Spleen (tissue), 11 donors: ENCODE measurements at regions not wholly inside any gene's neighbourhood (a gene's known extent, or its start where the extent isn't known, plus 50 kb on each side); places are given as distances from the start of the nearest gene placed in this dataset.

Experiments
- DNase-seq: peaks from one replicate; pipeline ENCODE4 v3.0.0-alpha.2; 2020
- H3K27ac ChIP-seq, 8 donors: fragments of 200-600 bp; sonication (generic) in 7 of 8; 1 replicate in 4 of 8; 2 replicates in 4 of 8; pipeline versions ENCODE4 v1.5.0 to v1.8.0; 2016 to 2021; ENCODE audit warnings: inconsistent platforms in 4 of 8, mild to moderate bottlenecking in 4 of 8, moderate library complexity in 1 of 8
- H3K27me3 ChIP-seq, 7 donors: fragments of 200-600 bp; sonication (generic) in 6 of 7; replicated peaks in 1 of 7; 1 replicate in 4 of 7; 2 replicates in 3 of 7; pipeline versions ENCODE4 v1.5.0 to v1.8.0; 2016 to 2021; ENCODE audit warnings: inconsistent platforms in 3 of 7, mild to moderate bottlenecking in 1 of 7
- H3K36me3 ChIP-seq, 6 donors: fragments of 200-600 bp; sonication (generic) in 5 of 6; 1 replicate in 4 of 6; 2 replicates in 2 of 6; pipeline versions ENCODE4 v1.5.0 to v1.8.0; 2016 to 2021; ENCODE audit warnings: inconsistent platforms in 2 of 6
- H3K4me1 ChIP-seq, 6 donors: fragments of 200-600 bp; sonication (generic) in 5 of 6; 1 replicate in 3 of 6; 2 replicates in 3 of 6; pipeline versions ENCODE4 v1.5.0 to v1.8.0; 2016 to 2021; ENCODE audit warnings: inconsistent platforms in 3 of 6
- H3K4me3 ChIP-seq, 8 donors: fragments of 200-600 bp; sonication (generic) in 7 of 8; 1 replicate in 4 of 8; 2 replicates in 4 of 8; pipeline versions ENCODE4 v1.5.0 to v1.8.0; 2016 to 2021; ENCODE audit warnings: inconsistent platforms in 4 of 8, mild to moderate bottlenecking in 4 of 8, moderate library complexity in 2 of 8
- H3K9me3 ChIP-seq, 8 donors: fragments of 200-600 bp; sonication (generic) in 7 of 8; 1 replicate in 4 of 8; 2 replicates in 4 of 8; pipeline versions ENCODE4 v1.5.0 to v1.8.0; 2016 to 2021; ENCODE audit warnings: inconsistent platforms in 4 of 8
- POLR2A ChIP-seq, 3 donors: fragments of 450-650 bp; IDR thresholded peaks; one replicate each; pipeline ENCODE4 v1.5.1; 2017; ENCODE audit warnings: antibody characterized with exemption in 3 of 3, mild to moderate bottlenecking in 1 of 3
- POLR2AphosphoS5 ChIP-seq, 3 donors: sonication (generic); formaldehyde crosslinking; IDR thresholded peaks; one replicate each; pipeline ENCODE4 v1.5.1; 2017; ENCODE audit warnings: antibody characterized with exemption in 3 of 3
- WGBS, 5 donors: extraction: QIAGEN DNeasy Blood & Tissue Kit in 3 of 5; methylation state at CpG; one replicate each; pipeline versions ENCODE4 v1.1.5 to v1.1.7; 2013 to 2018; 5-methylcytosine and 5-hydroxymethylcytosine counted together
- intact Hi-C: fragments of 100-400 bp; cut with DNase I; formaldehyde crosslinking; loops from one replicate; pipeline ENCODE4 v1.15.0; 2023; ENCODE audit warnings: low total_unique reads
- TF ChIP-seq, protein P1 (sequence below), 11 experiments: fragments of 200-600 bp in 7 of 11; fragments of 450-650 bp in 4 of 11; sonication (generic) in 4 of 11; IDR thresholded peaks in 8 of 11; conservative IDR thresholded peaks in 3 of 11; 1 replicate in 7 of 11; 2 replicates in 4 of 11; pipeline versions ENCODE4 v1.4.0 to v1.8.0; 2016 to 2021; ENCODE audit warnings: antibody characterized with exemption in 11 of 11, inconsistent platforms in 4 of 11, mild to moderate bottlenecking in 1 of 11
- donor health status: healthy with polysubstance abuse.
- donor health status: DM: no; HTN: no; CAD: no; lungs with moderate emphysema.
- donor health status: DM: no; HTN: no; CAD: no.
- donor health status: Bipolar disorder and iron deficiency.
- donor health status: healthy.
- donor health status: DM: no; HTN: no; CAD: no.
- donor health status: DM: yes; HTN: yes; CAD: no.

DNA sequence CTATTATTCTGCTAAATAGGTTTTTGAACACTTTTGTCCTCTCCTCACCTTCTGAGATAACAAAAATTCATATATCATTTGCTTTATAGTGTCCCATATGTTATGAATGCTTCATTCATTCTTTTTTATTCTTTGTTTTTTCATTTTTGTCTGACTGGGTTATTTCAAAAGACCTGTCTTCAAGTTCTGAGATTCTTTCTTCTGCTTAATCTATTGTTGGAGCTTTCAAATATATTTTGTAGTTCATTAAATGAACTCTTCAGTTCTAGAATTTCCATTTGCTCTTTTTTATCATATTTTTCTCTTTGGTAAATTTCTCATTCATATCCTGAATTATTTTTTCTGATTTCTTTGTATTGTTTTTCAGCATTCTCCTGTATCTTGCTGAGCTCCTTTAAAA, 53.1 kb upstream of the SCIN start:
- Histone ChIP-seq H3K4me1 (no peaks in the 10 kb centered on the region), H3K36me3 (no peaks in the 10 kb centered on the region), H3K27ac (no peak overlapping the region), H3K9me3 (peaks cover 0 to 41% (median 19%) of the 10 kb centered on the region in 8 donors), H3K27me3 (peaks cover 0 to 5% (median 0%) of the 10 kb centered on the region in 7 donors), H3K4me3 (no peak overlapping the region)
- TF ChIP-seq, protein P1, sequence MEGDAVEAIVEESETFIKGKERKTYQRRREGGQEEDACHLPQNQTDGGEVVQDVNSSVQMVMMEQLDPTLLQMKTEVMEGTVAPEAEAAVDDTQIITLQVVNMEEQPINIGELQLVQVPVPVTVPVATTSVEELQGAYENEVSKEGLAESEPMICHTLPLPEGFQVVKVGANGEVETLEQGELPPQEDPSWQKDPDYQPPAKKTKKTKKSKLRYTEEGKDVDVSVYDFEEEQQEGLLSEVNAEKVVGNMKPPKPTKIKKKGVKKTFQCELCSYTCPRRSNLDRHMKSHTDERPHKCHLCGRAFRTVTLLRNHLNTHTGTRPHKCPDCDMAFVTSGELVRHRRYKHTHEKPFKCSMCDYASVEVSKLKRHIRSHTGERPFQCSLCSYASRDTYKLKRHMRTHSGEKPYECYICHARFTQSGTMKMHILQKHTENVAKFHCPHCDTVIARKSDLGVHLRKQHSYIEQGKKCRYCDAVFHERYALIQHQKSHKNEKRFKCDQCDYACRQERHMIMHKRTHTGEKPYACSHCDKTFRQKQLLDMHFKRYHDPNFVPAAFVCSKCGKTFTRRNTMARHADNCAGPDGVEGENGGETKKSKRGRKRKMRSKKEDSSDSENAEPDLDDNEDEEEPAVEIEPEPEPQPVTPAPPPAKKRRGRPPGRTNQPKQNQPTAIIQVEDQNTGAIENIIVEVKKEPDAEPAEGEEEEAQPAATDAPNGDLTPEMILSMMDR (IDR thresholded peaks at IDR 0.05 in 8 of 11, conservative IDR thresholded peaks at IDR 0.05 in 3 of 11), result no peak
- TF ChIP-seq POLR2AphosphoS5 (IDR thresholded peaks at IDR 0.05) (no peak), POLR2A (IDR thresholded peaks at IDR 0.05) (no peak)
- DNase-seq, result no peak
- intact Hi-C loops, result no loop called here

DNA sequence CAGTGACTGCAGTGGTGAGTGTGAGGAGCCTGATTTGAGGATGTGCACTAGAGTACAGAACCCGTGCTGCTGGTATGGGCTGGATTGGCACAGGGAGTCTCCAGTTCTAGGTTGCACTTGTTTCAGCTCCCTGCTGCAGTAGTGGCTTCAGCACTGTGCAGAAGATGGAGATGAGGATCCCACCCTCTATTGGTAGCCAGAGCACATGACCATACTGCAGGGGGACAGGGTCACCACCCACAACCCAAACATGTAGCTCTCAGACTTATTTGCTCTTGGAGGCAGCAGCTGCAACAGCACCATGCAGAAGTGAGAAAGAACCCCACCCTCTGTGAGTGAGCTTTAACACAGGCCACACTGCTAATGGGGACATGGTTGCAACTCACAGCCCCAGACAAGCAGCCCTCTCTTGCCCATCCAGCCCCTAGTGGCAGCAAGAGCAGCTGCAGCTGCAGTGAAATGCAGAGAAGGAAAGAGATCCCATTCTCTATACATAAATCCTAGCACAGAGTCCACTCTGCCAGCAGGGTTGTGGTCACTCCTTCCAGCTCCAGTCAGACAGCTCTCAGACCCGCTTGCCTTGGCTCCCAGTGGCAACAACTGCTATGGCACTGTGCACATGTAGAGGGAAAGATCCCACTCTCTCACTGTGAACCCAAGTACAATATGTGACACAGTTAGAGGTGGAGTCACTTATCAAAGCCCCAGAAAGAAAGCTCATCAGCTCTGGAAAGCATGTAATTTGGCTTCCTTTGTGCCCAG, 51.4 kb upstream of the SCIN start:
- DNase-seq, result no peak
- H3K27me3 ChIP-seq, result peaks cover 0 to 5% (median 0%) of the 10 kb centered on the region in 7 donors
- H3K9me3 ChIP-seq, result peaks cover 0 to 41% (median 19%) of the 10 kb centered on the region in 8 donors
- H3K4me3 ChIP-seq, result no peak overlapping the region
- H3K4me1 ChIP-seq, result no peaks in the 10 kb centered on the region
- intact Hi-C loops, result no loop called here
- no peak for TF ChIP-seq POLR2AphosphoS5 (IDR thresholded peaks at IDR 0.05)
- TF ChIP-seq, protein P1 (IDR thresholded peaks at IDR 0.05 in 8 of 11, conservative IDR thresholded peaks at IDR 0.05 in 3 of 11), result peak in 1 of 11 experiments; percentile 16
- no peak for TF ChIP-seq POLR2A (IDR thresholded peaks at IDR 0.05)
- WGBS, 5 donors, result 79 to 84% (median 82%) methylated on average over 2 of the region's 2 CpGs
- no peaks in the 10 kb centered on the region for H3K36me3 ChIP-seq
- no peak overlapping the region for H3K27ac ChIP-seq

DNA sequence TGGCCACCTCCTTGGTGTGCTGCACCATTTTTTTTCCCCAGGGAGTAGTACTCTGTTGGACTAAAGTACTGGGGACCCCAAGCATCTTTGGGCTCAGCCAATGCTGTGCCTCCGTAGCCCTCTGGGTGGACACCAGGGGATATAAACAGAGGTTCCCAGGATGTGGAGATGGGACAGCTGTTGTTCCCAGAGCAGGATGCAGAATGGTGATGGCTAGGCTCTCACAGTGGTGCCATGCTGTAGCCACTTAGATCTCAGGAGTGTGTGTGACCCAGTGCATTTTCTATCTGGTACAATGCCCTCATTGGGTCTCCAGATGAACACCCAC, 50.9 kb upstream of the SCIN start:
- no peak overlapping the region for H3K4me3 ChIP-seq
- H3K27ac ChIP-seq, result no peak overlapping the region
- WGBS, 5 donors, result 0 to 45% (median 0%) methylated on average over 1 of the region's 1 CpG
- H3K9me3 ChIP-seq, result peaks cover 0 to 40% (median 19%) of the 10 kb centered on the region in 8 donors
- TF ChIP-seq, protein P1 (IDR thresholded peaks at IDR 0.05 in 8 of 11, conservative IDR thresholded peaks at IDR 0.05 in 3 of 11), result no peak
- TF ChIP-seq POLR2A (IDR thresholded peaks at IDR 0.05), result no peak
- TF ChIP-seq POLR2AphosphoS5 (IDR thresholded peaks at IDR 0.05), result no peak
- no peaks in the 10 kb centered on the region for H3K36me3 ChIP-seq
- no peak for DNase-seq
- no peaks in the 10 kb centered on the region for H3K4me1 ChIP-seq
- intact Hi-C loops, result loop anchor here (5.0 to 10.0 kb wide), 2 partner anchors 105 to 743 kb away; no protein-coding TSS in a partner anchor
- H3K27me3 ChIP-seq, result peaks cover 0 to 8% (median 0%) of the 10 kb centered on the region in 7 donors
